HPDE6-E6E7 (cell line): ENCODE measurements at regions not wholly inside any gene's neighbourhood (a gene's known extent, or its start where the extent isn't known, plus 50 kb on each side); places are given as distances from the start of the nearest gene placed in this dataset.
"Not testable (repeated sequence)": the region's sequence is repeated elsewhere in the genome, so short reads cannot be mapped to it uniquely, and the experiment has no call there.

Source experiments
- DNase-seq: peaks from one replicate; pipeline ENCODE4 v3.0.0; 2011; ENCODE audit warnings: missing footprints; ENCODE audit errors: extremely low spot score

- no peak for DNase-seq
Observed at GRCh38 chr2:195466427-195466826, 190.6 kb upstream of the SLC39A10 start.

- no peak for DNase-seq
Observed at GRCh38 chr2:195461010-195461409, 196.0 kb upstream of the SLC39A10 start.

- DNase-seq = no peak
Observed at GRCh38 chr2:195458936-195459335, 198.1 kb upstream of the SLC39A10 start.

DNA sequence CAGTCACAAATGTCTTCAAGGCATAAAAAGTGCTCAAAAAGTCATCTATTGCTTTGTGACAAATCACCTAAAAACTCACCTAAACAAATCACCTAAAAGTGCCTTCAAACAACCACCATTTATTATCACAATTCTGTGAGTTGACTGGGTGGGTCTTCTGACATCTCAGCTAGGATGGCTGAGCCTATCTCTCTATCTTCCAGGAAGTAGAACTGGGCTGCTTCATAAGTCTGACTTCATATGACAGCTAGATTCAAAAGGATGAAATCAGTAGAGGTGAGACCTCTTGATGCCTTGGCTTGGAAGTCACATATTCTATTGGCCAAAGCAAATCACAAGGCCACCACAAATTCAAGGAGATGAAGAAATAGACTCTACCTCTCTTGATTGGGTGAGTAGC lies 199.2 kb upstream of the SLC39A10 start:
- no peak for DNase-seq

- DNase-seq = no peak
Observed at GRCh38 chr2:195456771-195457170, 200.3 kb upstream of the SLC39A10 start.

- no peak for DNase-seq
Observed at GRCh38 chr2:195451160-195451559, 205.9 kb upstream of the SLC39A10 start.

DNA sequence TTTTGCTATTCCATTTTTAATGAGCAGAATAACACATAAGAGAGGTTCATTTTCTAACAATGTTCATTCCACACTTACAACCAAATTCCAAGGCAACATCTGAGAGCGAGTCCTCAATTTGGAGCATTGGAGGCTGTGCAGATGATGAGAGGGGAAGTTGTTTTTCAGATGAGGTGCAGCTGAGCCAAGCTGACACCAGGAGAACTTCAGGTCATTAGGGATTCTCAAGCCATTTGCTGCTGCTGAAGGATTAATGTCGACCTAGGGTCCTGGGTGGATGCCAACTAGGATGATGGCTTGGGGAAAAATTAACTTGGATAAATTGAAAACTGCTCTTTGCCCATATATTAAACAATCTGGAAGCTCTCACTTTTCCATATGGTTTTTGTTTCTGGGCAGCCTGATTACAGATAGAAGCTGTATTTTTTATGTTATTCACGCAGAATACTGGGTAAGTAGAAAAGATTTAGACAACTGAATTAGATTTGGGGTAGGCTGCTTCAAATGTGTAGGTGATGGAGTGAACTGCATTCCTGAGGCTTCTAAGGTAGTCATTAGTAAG lies 206.4 kb upstream of the SLC39A10 start:
- DNase-seq = no peak

DNA sequence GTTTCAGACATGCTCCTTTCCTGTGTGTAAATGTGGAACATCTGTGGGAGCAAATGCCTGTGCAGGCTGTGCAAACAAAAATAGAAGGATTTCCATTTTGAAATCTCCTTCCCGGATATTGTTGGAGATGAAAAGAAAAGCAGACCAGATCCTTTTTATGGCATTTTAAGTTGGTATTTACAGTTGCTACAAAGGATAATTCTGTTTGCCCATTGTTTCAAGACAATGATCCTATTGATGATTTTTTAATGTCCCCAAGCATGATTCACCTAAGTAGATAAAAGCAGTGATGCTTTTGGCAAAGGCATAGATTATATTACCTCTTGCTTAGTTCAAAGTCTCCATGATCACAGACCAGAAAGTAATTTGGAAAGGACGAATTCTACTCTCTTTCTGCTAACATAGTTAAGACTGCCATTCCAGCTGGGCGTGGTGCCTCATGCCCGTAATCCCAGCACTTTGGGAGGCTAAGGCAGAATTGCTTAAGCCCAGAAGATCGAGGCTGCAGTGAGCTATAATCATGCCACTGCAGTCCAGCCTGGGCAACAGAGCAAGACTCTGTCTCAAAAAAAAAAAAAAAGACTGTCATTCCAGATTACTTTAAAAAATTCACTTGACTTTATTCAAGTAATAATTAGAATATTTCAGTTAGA lies 209.6 kb upstream of the SLC39A10 start:
- DNase-seq = no peak

DNA sequence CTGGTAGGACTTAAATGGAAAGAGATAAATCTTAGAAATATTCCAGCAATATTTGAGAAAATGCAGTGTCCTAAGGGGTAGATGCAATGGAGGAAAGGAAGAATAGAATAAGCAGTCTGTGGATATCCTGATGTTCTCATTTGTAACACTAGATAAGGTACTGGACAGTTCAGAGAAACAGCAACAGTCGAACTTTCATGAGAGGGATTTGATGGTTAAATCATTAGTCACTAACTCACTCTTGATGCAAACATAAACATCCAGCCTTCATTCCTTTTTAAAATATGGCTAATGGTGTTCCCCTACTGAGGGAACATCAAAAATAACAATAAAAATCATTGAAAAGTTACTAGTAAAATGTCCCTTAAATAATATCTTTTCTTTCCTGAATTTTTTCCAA lies 211.4 kb upstream of the SLC39A10 start:
- no peak for DNase-seq

DNA sequence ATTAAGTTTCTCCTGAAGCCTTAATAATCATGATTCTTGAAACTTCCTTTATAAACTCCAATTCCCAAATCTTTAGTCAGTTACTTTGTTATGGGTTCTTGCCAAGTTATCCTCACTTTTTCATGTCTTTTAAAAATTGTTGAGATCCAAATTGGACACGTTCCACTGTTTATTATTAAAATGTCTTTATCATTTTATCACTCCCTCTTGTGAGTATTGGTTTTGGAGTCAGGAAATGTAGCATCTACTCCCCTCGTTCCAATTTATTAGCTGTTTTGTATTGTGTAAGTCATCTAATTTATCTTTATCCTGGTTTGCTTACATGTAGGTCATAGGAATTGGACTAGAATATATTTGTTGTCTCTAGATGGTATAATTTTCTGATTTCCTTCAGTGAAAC lies 213.1 kb upstream of the SLC39A10 start:
- no peak for DNase-seq

GRCh38 chr2:195442458-195443175 lies 214.4 kb upstream of the SLC39A10 start:
- DNase-seq = no peak

DNA sequence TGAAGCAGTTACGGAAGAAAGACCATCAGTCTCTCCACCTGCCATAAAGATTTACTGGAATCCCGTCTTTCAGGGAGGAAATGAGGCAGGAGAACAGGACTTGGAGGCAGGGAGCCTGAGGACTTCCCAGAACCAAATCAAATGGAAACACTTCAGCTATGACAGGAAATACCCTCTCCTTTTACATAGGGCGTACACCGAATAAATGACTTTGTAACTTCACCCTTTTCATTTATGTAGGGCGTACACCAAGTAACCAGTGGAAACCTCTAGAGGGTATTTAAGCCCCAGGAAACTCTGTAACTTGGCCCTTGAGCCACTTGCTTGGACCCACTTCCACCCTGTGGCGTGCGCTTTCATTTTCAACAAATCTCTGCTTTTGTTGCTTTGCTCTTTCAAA lies 218.3 kb upstream of the SLC39A10 start:
- DNase-seq = no peak

- DNase-seq = no peak
Observed at GRCh38 chr2:195437521-195437920, 219.5 kb upstream of the SLC39A10 start.

DNA sequence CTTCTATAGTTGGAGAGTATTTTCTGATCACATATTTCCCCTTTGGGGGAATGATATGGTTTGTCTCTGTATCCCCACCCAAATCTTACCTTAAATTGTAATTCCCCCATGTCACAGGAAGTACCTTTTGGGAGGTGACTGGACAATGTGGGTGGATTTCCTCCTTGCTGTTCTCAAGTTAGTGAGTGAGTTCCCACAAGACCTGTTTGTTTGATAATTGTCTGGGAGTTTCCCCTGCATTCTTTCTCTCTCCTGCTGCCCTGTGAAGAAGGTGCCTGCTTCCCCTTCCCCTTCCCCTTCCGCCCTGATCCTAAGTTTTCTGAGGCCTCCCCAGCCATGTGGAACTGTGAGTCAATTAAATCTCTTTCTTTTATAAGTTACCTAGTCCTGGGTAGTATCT lies 222.7 kb upstream of the SLC39A10 start:
- no peak for DNase-seq

DNA sequence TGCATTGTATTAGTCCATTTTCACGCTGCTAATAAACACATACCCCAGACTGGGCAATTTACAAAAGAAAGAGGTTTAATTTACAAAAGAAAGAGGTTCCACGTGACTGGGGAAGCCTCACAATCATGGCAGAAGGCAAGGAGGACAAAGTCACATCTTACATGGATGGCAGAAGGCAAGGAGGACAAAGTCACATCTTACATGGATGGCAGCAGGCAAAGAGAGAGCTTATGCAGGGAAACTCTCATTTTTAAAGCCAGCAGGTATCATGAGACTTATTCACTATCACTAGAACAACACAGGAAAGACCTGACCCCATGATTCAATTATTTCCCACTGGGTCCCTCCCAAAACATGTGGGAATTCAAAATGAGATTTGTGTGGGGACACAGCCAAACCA lies 223.3 kb upstream of the SLC39A10 start:
- DNase-seq = not testable (repeated sequence)

- DNase-seq = no peak
Observed at GRCh38 chr2:195428673-195429072, 228.4 kb upstream of the SLC39A10 start.

DNA sequence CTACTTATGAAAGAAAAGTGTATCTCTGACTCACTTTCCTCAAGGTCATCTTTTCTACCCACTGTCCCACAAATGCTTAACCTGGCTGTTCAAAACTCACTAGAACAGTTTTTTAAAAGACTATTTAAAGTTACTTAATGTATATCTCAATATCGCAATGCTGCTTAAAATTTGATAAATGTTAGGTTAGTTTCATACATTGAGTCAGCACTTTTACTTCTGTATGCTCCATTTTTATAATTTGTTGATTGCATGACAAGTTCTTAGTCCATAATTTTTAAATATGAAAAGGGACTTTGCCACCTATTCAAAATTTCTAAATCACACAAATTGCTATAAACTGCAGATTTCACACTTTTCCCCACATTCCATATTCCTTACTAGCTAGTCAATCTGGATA lies 231.7 kb upstream of the SLC39A10 start:
- no peak for DNase-seq

GRCh38 chr2:195419033-195419432 lies 238.0 kb upstream of the SLC39A10 start:
- no peak for DNase-seq

- no peak for DNase-seq
Observed at GRCh38 chr2:195414537-195415100, 242.4 kb upstream of the SLC39A10 start.

DNA sequence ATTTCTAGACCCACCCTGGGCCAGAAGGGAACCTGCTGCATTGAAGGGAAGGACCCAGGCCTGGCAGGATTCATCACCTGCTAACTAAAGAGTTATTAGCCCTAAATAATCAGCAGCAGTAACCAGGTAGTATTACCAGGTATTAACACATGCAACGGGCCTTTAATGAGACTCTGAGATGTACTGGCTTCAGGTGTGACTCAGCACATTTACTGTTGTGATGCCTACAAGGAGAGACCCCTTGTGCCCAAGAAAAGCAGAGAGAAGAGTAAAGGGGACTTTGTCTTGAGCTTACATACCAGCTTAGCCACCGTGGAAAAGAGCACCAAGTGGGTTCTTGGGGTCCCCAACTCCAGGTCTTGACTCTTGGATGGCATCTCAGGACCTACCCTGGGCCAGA lies 243.1 kb upstream of the SLC39A10 start:
- no peak for DNase-seq

- DNase-seq = no peak
Observed at GRCh38 chr2:195413422-195413821, 243.6 kb upstream of the SLC39A10 start.

GRCh38 chr2:195411219-195411687 lies 245.8 kb upstream of the SLC39A10 start:
- DNase-seq = no peak
